Upper lobe of right lung (tissue), 1 donor: ENCODE measurements at regions not wholly inside any gene's neighbourhood (a gene's known extent, or its start where the extent isn't known, plus 50 kb on each side); places are given as distances from the start of the nearest gene placed in this dataset.

Experiments
- ATAC-seq: fragments of 200-7000 bp; cut with Tn5 transposase; one replicate; pipeline ENCODE4 v1.9.1; 2020; ENCODE audit warnings: mild to moderate bottlenecking, moderate library complexity
- DNase-seq: peaks from one replicate; pipeline ENCODE4 v3.0.0-alpha.2; 2020
- H3K27ac ChIP-seq: fragments of 200-600 bp; one replicate; pipeline ENCODE4 v1.8.0; 2022
- H3K27me3 ChIP-seq: fragments of 200-600 bp; one replicate; pipeline ENCODE4 v1.8.0; 2022; ENCODE audit warnings: mild to moderate bottlenecking
- H3K36me3 ChIP-seq: fragments of 200-600 bp; one replicate; pipeline ENCODE4 v1.8.0; 2022
- H3K4me1 ChIP-seq: fragments of 200-600 bp; one replicate; pipeline ENCODE4 v1.8.0; 2022
- H3K4me3 ChIP-seq: fragments of 200-600 bp; one replicate; pipeline ENCODE4 v1.8.0; 2022; ENCODE audit warnings: mild to moderate bottlenecking
- H3K9me3 ChIP-seq: fragments of 200-600 bp; one replicate; pipeline ENCODE4 v1.8.0; 2022
- CTCF ChIP-seq: fragments of 200-600 bp; IDR thresholded peaks from one replicate; pipeline ENCODE4 v1.8.0; 2022; ENCODE audit warnings: antibody characterized with exemption
- intact Hi-C: fragments of 100-400 bp; cut with DNase I; formaldehyde crosslinking; loops from one replicate; pipeline ENCODE4 v1.11.0; 2022
- donor health status: DM: no; HTN: yes; CAD: no; lungs with severe emphysema.

GRCh38 chr13:106917673-106918556 is 350.0 kb upstream of the ARGLU1 start:
- peak overlapping the region; percentile 75 for H3K4me3 ChIP-seq
- peak; percentile 95 for TF ChIP-seq CTCF
- H3K27ac ChIP-seq, result peak overlapping the region; percentile 92
- ATAC-seq (peak; percentile 96), DNase-seq (peak; percentile 88)
- intact Hi-C loops, result no loop called here
- H3K9me3 ChIP-seq, result no peaks in the 10 kb centered on the region
- H3K36me3 ChIP-seq, result no peaks in the 10 kb centered on the region
- no peaks in the 10 kb centered on the region for H3K27me3 ChIP-seq
- no peaks in the 10 kb centered on the region for H3K4me1 ChIP-seq

- TF ChIP-seq CTCF, result no peak
- intact Hi-C loops, result no loop called here
- no peak for DNase-seq
- H3K27me3 ChIP-seq, result no peaks in the 10 kb centered on the region
- H3K4me1 ChIP-seq, result no peaks in the 10 kb centered on the region
- no peaks in the 10 kb centered on the region for H3K9me3 ChIP-seq
- H3K27ac ChIP-seq, result peak overlapping the region; percentile 92
- no peak for ATAC-seq
- H3K36me3 ChIP-seq, result no peaks in the 10 kb centered on the region
- H3K4me3 ChIP-seq, result peak overlapping the region; percentile 75
These were observed 349.2 kb upstream of the ARGLU1 start for GRCh38 chr13:106917024-106917571.

GRCh38 chr13:106916329-106916976 is 348.5 kb upstream of the ARGLU1 start:
- TF ChIP-seq CTCF, result no peak
- H3K27ac ChIP-seq, result peak overlapping the region; percentile 92
- peak overlapping the region; percentile 75 for H3K4me3 ChIP-seq
- H3K27me3 ChIP-seq, result no peaks in the 10 kb centered on the region
- ATAC-seq (no peak), DNase-seq (no peak)
- H3K36me3 ChIP-seq, result no peaks in the 10 kb centered on the region
- H3K4me1 ChIP-seq, result no peaks in the 10 kb centered on the region
- intact Hi-C loops, result no loop called here
- H3K9me3 ChIP-seq, result no peaks in the 10 kb centered on the region

- intact Hi-C loops, result no loop called here
- TF ChIP-seq CTCF, result no peak
- no peaks in the 10 kb centered on the region for H3K27me3 ChIP-seq
- H3K36me3 ChIP-seq, result no peaks in the 10 kb centered on the region
- no peak for ATAC-seq
- H3K27ac ChIP-seq, result no peak overlapping the region
- no peak for DNase-seq
- no peak overlapping the region for H3K4me3 ChIP-seq
- H3K9me3 ChIP-seq, result no peaks in the 10 kb centered on the region
- no peaks in the 10 kb centered on the region for H3K4me1 ChIP-seq
These were observed 347.2 kb upstream of the ARGLU1 start for GRCh38 chr13:106915146-106915545.

GRCh38 chr13:106911627-106912026 is 343.7 kb upstream of the ARGLU1 start:
- intact Hi-C loops, result no loop called here
- Histone ChIP-seq H3K27me3 (no peaks in the 10 kb centered on the region), H3K36me3 (no peaks in the 10 kb centered on the region), H3K4me3 (no peak overlapping the region), H3K4me1 (no peaks in the 10 kb centered on the region), H3K9me3 (no peaks in the 10 kb centered on the region), H3K27ac (no peak overlapping the region)
- DNase-seq (no peak), ATAC-seq (no peak)
- TF ChIP-seq CTCF, result no peak
